Body of pancreas (tissue), 4 donors: ENCODE measurements at regions not wholly inside any gene's neighbourhood (a gene's known extent, or its start where the extent isn't known, plus 50 kb on each side); places are given as distances from the start of the nearest gene placed in this dataset.

Experiments used
- POLR2A ChIP-seq, 3 donors: fragments of 450-650 bp; IDR thresholded peaks; one replicate each; pipeline ENCODE4 v1.6.1; 2016; ENCODE audit warnings: antibody characterized with exemption in 3 of 3, mild to moderate bottlenecking in 2 of 3
- TF ChIP-seq, protein P1 (sequence below), 7 experiments: fragments of 450-650 bp in 4 of 7; fragments of 200-600 bp in 3 of 7; sonication (generic) in 3 of 7; IDR thresholded peaks; one replicate each; pipeline ENCODE4 v1.5.1; 2016 to 2019; ENCODE audit warnings: antibody characterized with exemption in 7 of 7

DNA sequence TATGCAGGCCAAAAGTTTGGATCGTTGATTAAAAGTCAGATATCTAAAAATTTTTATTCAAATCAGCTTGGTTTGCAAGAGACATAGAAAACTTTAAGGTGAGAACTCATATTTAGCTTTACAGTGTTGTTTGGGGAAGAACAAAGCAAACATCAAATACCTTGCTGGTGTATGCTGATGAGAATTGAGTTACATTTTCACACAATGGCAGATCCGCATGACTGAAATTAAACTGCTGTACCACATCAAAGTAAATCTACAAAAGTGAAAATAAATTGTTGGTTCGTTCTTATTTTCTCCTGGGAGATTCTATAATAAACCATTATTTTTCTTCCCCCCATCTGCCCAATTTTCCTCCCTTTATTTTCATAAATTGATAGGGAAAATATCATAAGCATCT lies 198.2 kb upstream of the PCSK5 start:
- TF ChIP-seq, protein P1, sequence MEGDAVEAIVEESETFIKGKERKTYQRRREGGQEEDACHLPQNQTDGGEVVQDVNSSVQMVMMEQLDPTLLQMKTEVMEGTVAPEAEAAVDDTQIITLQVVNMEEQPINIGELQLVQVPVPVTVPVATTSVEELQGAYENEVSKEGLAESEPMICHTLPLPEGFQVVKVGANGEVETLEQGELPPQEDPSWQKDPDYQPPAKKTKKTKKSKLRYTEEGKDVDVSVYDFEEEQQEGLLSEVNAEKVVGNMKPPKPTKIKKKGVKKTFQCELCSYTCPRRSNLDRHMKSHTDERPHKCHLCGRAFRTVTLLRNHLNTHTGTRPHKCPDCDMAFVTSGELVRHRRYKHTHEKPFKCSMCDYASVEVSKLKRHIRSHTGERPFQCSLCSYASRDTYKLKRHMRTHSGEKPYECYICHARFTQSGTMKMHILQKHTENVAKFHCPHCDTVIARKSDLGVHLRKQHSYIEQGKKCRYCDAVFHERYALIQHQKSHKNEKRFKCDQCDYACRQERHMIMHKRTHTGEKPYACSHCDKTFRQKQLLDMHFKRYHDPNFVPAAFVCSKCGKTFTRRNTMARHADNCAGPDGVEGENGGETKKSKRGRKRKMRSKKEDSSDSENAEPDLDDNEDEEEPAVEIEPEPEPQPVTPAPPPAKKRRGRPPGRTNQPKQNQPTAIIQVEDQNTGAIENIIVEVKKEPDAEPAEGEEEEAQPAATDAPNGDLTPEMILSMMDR (IDR thresholded peaks at IDR 0.05) = no peak
- TF ChIP-seq POLR2A (IDR thresholded peaks at IDR 0.05) = no peak
